NCI-H524 treated with DMSO at 0.1 percent for 48 hours (cell line): ENCODE measurements at regions not wholly inside any gene's neighbourhood (a gene's known extent, or its start where the extent isn't known, plus 50 kb on each side); places are given as distances from the start of the nearest gene placed in this dataset.

Source experiments
- DNase-seq: peaks from one replicate; lab custom pipeline; 2025; lab: John Stamatoyannopoulos, UW

- DNase-seq: no peak
Measured at GRCh38 chr3:99542767-99543518, 95.5 kb upstream of the COL8A1 start.

DNA sequence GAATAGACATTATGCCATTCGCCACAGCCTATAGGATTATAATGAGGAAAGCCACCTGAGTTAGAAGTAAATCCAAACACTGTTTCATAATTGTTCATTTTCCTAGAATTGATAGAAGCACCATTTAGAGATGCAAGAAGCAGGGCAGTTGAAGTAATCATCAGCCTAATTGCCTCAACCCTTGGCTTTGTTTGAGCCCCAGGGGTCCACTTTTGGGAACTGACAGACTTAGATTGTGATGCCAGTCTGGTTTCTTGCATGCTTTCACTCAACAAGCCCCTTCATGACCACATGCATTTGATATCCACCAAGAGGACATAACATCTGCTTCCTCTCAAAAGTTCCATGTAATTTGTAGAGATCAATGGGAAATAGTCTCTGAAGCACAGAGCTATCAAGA is 97.2 kb upstream of the COL8A1 start:
- no peak for DNase-seq

DNA sequence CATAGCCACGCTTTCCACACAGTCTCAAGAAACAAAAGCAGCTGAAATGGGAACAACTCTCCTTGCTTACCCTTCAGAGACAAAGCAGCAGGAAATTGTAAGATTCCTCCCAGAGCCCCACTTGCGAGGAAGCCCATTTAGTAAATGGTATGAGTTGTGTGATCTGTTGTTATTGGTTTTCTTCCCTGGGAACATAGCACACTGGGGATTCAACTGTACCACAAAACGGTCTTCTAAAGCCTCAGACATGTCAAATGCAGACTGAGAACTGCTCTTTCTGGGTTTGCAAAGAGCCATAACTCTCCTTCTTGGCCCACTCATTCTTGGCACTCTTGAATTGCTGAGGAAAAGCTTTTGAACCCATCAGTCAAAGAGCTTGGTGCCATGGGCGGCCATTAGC is 101.0 kb upstream of the COL8A1 start:
- no peak for DNase-seq

DNA sequence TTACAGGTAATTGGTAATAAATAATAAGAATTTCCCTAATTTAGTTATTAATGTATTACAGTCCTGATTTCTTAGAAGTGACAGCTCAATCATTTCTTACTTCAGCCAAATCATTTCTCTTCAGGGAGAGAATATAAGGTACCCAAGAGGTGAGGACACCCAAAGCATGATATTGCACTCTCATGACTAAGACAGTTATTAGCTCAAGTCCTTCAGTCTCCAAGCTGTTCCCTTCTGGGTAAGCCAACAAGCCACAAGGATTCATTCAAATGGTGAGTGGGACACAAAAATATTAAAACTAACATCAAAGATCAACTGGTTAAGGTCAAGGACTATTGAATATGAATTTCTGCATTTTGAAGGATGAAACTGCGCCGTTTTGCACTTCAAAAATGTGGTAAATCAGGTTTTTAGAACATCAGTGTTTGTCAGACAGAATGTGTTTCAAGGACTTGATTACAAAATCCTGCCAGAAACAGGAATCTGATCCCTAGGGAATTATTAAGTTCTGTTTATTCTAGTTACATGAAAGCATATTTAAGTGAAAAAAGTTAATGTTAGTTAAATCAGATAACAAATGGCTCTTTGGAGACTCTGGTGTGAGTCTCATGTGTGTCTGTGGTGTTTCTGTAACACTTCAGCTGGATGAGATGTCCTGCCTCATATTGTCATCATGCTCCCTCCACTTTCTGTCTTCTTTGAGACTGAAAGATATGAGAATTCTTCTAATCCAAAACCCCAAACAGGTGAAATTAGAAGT is 101.7 kb upstream of the COL8A1 start:
- DNase-seq: no peak

- DNase-seq: no peak
Measured at GRCh38 chr3:99534951-99535704, 103.3 kb upstream of the COL8A1 start.

DNA sequence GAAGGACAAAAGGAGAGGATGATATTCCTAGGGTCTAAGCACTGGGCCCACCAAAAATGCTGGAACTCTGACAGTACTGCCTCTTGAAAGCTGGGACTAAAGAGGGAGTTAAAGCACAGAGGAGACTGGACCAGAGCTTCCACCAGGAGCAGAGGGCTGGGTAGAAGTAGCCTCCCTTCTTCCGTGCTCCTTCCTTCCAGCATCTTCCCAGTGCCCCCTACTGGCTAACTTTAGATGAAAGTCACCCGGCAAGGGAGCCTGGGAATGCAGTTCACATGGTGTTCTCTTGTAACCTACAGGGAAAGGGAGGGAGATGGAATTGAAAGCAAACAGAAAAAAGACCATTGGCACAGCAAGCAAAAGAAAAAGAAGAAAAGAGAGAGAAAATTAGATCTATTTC is 106.1 kb upstream of the COL8A1 start:
- no peak for DNase-seq

- no peak for DNase-seq
Measured at GRCh38 chr3:99529265-99529664, 109.1 kb upstream of the COL8A1 start.

GRCh38 chr3:99526921-99527320 is 111.5 kb upstream of the COL8A1 start:
- no peak for DNase-seq

- no peak for DNase-seq
Measured at GRCh38 chr3:99524559-99524958, 113.8 kb upstream of the COL8A1 start.

DNA sequence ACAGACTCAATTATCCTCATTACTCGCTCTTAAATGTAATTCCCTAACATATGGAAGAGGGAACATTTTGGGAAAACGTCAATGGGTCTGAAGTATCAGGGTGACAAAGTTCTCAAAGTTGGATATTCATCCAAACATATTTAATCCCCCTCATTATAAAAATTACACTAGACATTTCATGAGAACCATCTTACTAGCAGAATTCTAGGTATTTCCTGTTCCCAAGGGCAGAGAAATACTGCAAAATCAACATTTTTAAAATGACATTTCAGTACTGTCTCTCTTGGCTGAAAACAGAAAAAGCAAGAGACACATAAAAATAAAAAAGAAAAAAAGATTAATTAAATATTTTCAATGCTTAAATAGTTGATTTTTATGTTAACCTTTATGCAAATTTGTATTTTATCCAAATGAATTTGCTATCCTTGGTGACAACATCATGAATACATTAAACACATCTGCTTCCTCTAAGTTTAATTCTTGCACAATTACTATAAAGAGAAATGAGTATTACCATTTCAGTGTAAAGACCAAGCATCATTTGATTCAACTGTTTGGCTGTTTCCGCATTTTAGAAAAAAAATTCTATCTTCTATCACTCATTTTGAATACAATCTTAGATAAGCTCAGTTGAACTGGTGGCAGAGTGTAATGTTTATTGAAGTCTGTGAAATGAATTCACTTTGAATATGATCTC is 114.8 kb upstream of the COL8A1 start:
- DNase-seq: peak; percentile 61

DNA sequence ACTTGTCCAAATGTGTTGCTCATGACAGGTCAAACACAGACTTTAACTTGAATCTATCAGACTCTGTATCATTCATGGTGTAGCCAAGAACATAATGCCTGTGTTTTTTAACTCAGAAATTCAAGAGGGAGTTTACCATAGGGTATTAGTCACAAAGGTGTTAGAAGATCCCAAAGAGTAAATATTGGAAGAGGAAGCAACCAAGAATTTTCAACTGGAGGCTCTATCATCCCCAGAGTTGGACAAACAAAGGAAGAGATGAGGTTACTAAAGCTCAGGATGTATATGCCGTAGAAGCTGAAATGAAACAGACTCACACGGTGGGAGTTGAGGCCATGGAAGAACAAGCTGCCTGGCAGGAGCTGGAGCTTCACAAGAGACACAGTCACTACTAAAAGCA is 116.2 kb upstream of the COL8A1 start:
- no peak for DNase-seq

- no peak for DNase-seq
Measured at GRCh38 chr3:99521551-99521950, 116.8 kb upstream of the COL8A1 start.

- no peak for DNase-seq
Measured at GRCh38 chr3:99520513-99520912, 117.9 kb upstream of the COL8A1 start.

GRCh38 chr3:99516936-99517335 is 121.5 kb upstream of the COL8A1 start:
- no peak for DNase-seq

DNA sequence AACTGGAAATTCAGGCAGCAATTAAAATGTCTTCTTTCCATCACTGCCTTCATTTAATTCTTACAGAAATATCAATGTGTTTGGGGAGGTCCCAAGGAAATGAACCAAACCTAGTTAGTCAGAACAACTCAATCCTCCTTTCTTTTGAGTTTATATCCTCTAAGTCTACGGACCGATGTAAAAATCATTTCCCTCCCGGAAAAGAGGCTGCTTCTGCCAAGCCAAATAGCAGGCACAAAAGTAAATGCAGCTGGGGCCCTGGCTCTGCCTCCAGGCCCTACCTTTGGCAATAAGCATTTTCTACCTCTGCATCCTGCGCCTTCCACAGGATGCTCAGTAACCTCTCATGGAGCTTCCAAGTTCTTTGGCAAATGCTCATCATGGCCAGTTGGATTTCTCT is 122.5 kb upstream of the COL8A1 start:
- no peak for DNase-seq

DNA sequence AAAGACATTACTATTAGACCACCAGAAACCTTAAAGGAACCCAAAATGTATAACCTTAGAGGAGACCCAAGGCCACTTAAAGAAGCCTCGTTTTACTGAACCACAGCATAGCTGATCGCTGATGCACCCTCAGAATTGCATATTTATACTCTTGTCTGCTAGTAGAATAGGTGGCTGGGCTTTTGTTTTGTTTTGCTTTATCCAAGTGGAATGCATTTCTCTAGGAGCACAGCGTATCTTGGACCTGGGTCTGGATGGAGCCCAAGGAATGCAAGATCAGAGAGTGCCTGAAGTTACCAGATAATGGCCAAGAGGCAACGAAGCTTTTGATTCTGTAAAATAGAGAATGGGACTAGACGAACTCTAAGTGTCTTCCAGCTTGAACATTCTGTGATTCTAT is 129.2 kb upstream of the COL8A1 start:
- no peak for DNase-seq

DNA sequence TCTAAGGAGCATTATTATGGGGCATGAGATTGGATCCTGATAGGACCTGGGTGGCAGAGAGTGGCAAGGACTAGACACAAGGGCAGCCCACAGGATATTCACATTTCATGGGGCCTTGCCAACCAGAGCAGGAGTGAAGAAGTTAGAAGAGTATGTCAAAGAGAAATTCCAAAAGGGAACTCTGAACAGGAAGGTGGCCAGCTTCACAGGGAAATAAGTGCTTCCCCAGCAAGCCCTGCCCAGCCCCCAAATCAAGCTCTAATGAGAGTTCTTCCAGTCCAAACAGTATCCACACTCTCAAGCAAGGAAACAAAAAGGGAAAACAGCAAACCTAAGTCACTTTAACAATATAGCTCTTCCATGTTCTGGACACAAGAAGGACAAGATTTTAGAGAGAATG is 130.2 kb upstream of the COL8A1 start:
- DNase-seq: no peak

- DNase-seq: no peak
Measured at GRCh38 chr3:99505646-99506269, 132.6 kb upstream of the COL8A1 start.

DNA sequence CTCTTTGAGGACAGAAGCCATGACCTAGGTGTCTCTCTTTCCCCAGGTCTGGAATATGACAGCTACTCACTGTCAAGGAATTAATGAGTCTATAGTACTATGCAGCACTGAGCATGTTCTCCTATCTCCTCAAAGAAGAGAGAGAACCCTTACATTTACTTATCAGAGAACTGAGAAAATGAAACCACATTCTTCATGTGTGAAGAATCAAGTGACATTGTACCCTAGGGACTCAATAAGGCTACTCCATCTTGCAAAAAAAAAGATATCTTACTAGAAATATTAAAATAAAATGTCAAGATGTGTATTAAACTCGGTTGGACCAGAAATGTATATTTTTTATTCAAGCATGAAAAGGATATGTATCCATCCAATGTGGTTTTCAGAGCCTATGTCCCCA is 133.2 kb upstream of the COL8A1 start:
- no peak for DNase-seq

- DNase-seq: no peak
Measured at GRCh38 chr3:99504258-99504657, 134.1 kb upstream of the COL8A1 start.

- DNase-seq: no peak
Measured at GRCh38 chr3:99503350-99503749, 135.0 kb upstream of the COL8A1 start.

DNA sequence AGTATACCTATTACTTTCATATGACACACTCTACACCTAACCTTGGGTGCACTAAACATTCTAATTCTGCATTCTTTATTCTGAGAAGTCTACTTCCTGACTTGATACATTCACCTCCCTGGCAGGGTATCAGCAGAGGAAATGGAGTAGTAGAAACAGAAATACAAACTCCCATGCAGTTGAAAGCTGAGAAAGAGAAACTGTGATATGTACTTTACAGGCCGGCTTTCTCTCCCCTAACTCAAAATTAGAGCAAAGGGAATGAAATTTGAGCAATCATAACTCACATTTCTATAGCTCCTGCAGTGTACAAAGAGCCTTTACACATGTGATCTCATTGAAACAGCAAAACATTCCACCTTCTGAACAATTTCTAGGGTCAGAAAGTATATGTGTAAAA is 135.5 kb upstream of the COL8A1 start:
- no peak for DNase-seq
